ENCODE measurements at regions not wholly inside any gene's neighbourhood (a gene's known extent, or its start where the extent isn't known, plus 50 kb on each side); places are given as distances from the start of the nearest gene placed in this dataset.
"Not testable (repeated sequence)": the region's sequence is repeated elsewhere in the genome, so short reads cannot be mapped to it uniquely, and the experiment has no call there.

- TF ChIP-seq, protein P1, sequence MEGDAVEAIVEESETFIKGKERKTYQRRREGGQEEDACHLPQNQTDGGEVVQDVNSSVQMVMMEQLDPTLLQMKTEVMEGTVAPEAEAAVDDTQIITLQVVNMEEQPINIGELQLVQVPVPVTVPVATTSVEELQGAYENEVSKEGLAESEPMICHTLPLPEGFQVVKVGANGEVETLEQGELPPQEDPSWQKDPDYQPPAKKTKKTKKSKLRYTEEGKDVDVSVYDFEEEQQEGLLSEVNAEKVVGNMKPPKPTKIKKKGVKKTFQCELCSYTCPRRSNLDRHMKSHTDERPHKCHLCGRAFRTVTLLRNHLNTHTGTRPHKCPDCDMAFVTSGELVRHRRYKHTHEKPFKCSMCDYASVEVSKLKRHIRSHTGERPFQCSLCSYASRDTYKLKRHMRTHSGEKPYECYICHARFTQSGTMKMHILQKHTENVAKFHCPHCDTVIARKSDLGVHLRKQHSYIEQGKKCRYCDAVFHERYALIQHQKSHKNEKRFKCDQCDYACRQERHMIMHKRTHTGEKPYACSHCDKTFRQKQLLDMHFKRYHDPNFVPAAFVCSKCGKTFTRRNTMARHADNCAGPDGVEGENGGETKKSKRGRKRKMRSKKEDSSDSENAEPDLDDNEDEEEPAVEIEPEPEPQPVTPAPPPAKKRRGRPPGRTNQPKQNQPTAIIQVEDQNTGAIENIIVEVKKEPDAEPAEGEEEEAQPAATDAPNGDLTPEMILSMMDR (IDR thresholded peaks at IDR 0.05; ENCODE audit: extremely low read depth, missing control alignments), result no peak
- DNase-seq (ENCODE audit: low spot score), result no peak
Observed at GRCh38 chr6:164085091-164086075, 670.9 kb downstream of the QKI start.

DNA sequence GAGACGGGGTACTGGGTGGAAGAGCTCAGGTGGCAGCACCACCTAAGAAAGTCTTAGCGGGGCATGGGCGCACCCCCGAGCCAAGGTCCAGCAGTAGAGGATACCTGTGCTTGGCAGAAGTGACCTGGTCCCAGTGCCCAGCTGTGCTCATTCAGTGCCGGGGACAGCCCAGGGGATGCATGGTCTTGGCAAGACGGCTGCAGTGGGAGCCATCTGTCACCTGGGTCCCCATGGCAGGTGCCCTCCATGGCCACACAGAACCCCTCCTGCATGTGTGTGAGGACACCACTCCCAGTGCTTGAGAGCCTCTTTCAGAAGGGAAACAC, 664.7 kb downstream of the QKI start:
- TF ChIP-seq, protein P1 (IDR thresholded peaks at IDR 0.05; ENCODE audit: extremely low read depth, missing control alignments), result no peak
- DNase-seq (ENCODE audit: low spot score), result no peak

- TF ChIP-seq, protein P1 (IDR thresholded peaks at IDR 0.05; ENCODE audit: extremely low read depth, missing control alignments), result no peak
- DNase-seq (ENCODE audit: low spot score), result no peak
Observed at GRCh38 chr6:164078532-164079274, 664.2 kb downstream of the QKI start.

GRCh38 chr6:164076818-164077532, 662.5 kb downstream of the QKI start:
- not testable (repeated sequence) for DNase-seq (ENCODE audit: low spot score)

DNA sequence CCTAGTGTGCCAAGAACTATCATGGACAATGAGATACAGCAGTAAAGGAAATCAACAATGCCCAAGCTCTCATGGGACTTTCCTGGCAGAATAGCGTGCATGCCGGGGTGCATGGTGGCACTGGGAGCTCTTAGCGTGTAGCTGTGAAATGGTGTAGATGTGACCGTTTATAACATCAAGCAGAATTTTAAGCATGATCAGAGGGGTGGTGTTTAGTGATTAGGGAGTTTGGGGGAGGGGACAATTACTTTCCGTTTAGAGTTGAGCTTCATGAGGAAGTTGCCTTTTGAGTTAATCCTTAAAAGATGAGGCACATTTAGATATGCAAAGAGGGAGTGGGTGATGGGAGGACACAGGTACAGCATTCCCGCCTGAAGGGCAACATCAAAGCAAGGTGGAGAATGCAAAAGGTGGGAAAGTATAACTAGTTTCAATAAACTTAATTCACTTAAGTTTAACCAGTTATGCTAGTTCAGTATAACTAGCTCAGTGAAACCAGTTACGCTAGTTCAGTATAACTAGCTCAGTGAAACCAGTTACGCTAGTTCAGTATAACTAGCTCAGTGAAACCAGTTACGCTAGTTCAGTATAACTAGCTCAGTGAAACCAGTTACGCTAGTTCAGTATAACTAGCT, 661.6 kb downstream of the QKI start:
- TF ChIP-seq, protein P1 (IDR thresholded peaks at IDR 0.05; ENCODE audit: extremely low read depth, missing control alignments), result no peak

GRCh38 chr6:164072240-164072666, 657.7 kb downstream of the QKI start:
- TF ChIP-seq, protein P1 (IDR thresholded peaks at IDR 0.05; ENCODE audit: extremely low read depth, missing control alignments), result no peak

More for the DNA sequence above, 661.6 kb downstream of the QKI start:
- no peak for DNase-seq (ENCODE audit: low spot score)

GRCh38 chr6:164069350-164069990, 655.0 kb downstream of the QKI start:
- TF ChIP-seq, protein P1 (IDR thresholded peaks at IDR 0.05; ENCODE audit: extremely low read depth, missing control alignments), result no peak
- no peak for DNase-seq (ENCODE audit: low spot score)

More at GRCh38 chr6:164072240-164072666, 657.7 kb downstream of the QKI start:
- no peak for DNase-seq (ENCODE audit: low spot score)

All from GM20000 (cell line).